Lower leg skin (tissue), 4 donors: ENCODE measurements at regions not wholly inside any gene's neighbourhood (a gene's known extent, or its start where the extent isn't known, plus 50 kb on each side); places are given as distances from the start of the nearest gene placed in this dataset.

Source experiments
- DNase-seq, 2 donors: peaks; one replicate each; pipeline ENCODE4 v3.0.0-alpha.2; 2019; ENCODE audit warnings: low spot score in 2 of 2
- H3K4me3 ChIP-seq: fragments of 200-600 bp; sonication (generic); 2 replicates; pipeline ENCODE4 v1.5.1; 2017; ENCODE audit warnings: mild to moderate bottlenecking, low read depth; ENCODE audit not compliant: poor library complexity, severe bottlenecking
- POLR2A ChIP-seq, 2 donors: fragments of 450-650 bp; IDR thresholded peaks; one replicate each; pipeline ENCODE4 v1.6.1; 2016 to 2017; ENCODE audit warnings: antibody characterized with exemption in 2 of 2, mild to moderate bottlenecking in 1 of 2, moderate library complexity in 1 of 2
- WGBS, 2 donors: methylation state at CpG; one replicate each; pipeline ENCODE4 v1.1.5; 2018; 5-methylcytosine and 5-hydroxymethylcytosine counted together
- intact Hi-C: fragments of 100-400 bp; cut with DNase I; formaldehyde crosslinking; loops from one replicate; pipeline ENCODE4 v1.15.0; 2023; ENCODE audit warnings: low total_unique reads
- TF ChIP-seq, protein P1 (sequence below), 3 donors: fragments of 450-650 bp; IDR thresholded peaks; one replicate each; pipeline ENCODE4 v1.5.1; 2016; ENCODE audit warnings: antibody characterized with exemption in 3 of 3, mild to moderate bottlenecking in 3 of 3, moderate library complexity in 2 of 3

DNA sequence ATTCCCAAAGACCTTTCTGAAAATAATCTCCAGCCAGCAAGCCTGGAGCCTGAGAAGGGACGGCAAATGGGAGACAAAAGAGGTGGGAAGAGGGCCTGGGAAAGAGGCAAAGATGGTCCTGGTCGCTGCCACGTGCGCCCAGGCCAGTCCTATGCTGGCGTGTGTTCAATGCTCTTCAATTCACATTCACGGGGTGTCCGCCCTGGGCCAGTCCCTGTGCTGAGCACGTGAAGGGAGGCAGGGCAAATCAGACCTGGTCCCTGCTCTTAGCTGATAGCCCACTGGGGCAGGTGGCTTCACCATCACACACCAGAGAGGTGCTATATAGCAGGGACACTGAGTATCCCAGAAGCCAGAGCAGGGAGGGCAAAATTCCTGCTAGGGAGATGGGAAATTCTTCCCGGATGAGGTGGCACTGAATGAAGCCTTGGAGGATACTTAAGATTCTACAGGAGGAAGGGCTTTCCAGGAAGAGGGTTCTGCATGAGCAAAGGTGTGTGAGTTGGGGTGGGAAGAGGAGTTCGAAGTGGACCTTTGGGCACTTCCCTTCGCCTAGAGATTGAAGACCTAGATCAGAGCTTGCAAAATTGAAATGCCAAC is 148.2 kb downstream of the CHST1 start:
- TF ChIP-seq, protein P1, sequence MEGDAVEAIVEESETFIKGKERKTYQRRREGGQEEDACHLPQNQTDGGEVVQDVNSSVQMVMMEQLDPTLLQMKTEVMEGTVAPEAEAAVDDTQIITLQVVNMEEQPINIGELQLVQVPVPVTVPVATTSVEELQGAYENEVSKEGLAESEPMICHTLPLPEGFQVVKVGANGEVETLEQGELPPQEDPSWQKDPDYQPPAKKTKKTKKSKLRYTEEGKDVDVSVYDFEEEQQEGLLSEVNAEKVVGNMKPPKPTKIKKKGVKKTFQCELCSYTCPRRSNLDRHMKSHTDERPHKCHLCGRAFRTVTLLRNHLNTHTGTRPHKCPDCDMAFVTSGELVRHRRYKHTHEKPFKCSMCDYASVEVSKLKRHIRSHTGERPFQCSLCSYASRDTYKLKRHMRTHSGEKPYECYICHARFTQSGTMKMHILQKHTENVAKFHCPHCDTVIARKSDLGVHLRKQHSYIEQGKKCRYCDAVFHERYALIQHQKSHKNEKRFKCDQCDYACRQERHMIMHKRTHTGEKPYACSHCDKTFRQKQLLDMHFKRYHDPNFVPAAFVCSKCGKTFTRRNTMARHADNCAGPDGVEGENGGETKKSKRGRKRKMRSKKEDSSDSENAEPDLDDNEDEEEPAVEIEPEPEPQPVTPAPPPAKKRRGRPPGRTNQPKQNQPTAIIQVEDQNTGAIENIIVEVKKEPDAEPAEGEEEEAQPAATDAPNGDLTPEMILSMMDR (IDR thresholded peaks at IDR 0.05) = no peak
- TF ChIP-seq POLR2A (IDR thresholded peaks at IDR 0.05) = no peak
- peak in 1 of 2 donors; percentile 37 for DNase-seq
- H3K4me3 ChIP-seq = no peak overlapping the region
- 89 to 93% methylated on average over 11 of the region's 11 CpGs for WGBS, 2 donors
- intact Hi-C loops = no loop called here

DNA sequence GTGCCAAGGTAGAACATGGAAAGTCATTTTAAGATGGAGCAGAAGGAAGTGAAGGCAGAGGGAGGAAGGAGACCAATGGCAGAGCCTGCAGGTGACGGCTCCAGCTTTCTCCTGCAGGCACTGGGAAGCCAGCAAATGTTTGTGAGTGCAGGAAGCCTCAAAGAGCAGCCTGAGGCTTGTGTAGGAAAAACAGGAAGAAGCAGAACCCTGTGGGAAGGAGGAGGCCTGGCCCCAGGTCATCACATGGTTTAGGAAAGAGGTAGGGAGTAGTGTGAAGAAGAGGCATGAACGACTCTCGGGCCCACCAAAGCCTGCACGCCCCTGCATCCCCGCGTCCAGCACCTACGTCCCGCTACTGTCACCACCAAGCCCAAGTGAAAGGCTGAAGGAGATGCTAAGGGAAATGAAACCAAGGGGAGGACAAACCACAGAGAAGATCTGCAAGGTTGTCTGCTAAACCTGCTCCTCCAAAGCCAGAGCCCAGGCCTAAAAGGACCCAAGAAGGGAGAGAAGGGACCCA is 151.5 kb downstream of the CHST1 start:
- intact Hi-C loops = no loop called here
- 79 to 81% methylated on average over 8 of the region's 8 CpGs for WGBS, 2 donors
- H3K4me3 ChIP-seq = no peak overlapping the region
- TF ChIP-seq, protein P1 (IDR thresholded peaks at IDR 0.05) = no peak
- peak in 1 of 2 donors; percentile 75 for DNase-seq

DNA sequence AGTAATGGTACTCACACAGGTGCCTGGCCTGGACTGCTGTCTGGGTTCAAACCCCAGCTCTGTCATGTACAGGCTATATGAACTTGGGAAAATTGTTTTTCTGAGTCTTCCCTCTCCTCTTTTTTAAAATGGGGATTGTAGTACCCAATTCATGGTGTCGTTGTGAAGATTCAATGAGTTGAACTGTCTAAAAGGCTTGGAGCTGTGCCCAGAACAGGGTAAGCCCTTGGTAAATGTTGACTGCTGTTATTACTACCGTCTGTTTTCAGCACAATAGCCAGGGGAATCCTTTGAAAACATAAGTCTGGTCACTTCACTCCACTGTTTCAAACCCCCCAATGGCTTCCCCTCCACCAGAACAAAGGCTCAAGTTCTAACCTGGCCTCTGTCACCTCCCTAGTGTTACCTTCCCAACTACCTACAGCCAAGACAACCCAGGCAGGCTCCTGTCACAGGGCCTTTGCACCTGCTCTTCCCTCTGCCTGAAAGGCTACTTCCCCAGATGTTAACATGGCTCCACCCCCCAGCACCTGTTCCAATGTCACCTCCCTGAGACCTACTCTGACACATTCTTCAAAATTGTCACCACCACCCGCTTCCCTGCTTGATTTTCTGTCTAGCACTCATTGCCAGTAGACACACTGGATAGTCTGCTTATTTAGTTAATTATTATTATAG is 152.8 kb downstream of the CHST1 start:
- DNase-seq = peak in 1 of 2 donors; percentile 40
- no peak for TF ChIP-seq POLR2A (IDR thresholded peaks at IDR 0.05)
- TF ChIP-seq, protein P1 (IDR thresholded peaks at IDR 0.05) = no peak
- no peak overlapping the region for H3K4me3 ChIP-seq
- WGBS, 2 donors = 56 to 68% methylated on average over 3 of the region's 3 CpGs
- intact Hi-C loops = no loop called here

DNA sequence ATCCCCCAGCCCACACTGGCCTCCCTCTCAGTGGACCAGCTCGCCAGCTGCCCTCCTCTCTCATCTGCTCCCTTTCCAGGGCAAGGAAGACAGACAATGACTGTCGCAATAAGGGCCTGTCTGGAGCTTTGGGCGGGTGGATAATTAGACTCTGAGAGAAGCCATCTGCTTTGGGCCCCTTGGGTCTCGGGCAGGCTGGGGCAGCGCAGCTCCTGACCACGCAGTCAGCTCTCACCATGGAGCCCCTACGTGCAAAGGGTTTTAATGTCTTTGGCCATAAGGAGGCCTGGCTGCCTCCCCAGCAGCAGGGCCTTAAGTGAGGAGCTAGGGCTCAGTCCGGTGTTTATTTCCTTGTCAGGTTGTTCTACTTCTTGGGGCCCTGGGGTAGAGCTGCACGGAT is 153.9 kb downstream of the CHST1 start:
- intact Hi-C loops = no loop called here
- no peak for DNase-seq
- TF ChIP-seq, protein P1 (IDR thresholded peaks at IDR 0.05) = no peak
- no peak for TF ChIP-seq POLR2A (IDR thresholded peaks at IDR 0.05)
- H3K4me3 ChIP-seq = no peak overlapping the region
- WGBS, 2 donors = 73 to 78% methylated on average over 9 of the region's 9 CpGs

DNA sequence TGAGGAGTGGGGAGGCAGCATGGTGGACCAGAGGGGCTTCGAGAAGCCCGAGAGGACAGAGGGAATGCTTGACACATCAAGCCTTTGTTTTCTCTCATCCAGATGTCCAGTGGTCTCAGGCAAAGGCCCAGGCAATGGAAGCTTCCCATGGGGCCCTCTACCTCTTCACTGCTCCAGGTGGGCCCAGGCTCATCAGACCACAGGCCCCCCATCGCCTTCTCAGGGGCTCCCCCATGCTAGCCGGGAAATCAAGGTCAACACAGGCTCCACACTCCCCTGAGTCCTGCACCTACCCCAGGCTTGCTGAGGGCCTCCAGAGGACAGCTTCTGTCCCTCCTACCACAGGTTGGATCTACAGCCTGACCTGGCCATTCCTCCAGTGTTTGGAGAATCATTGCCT is 157.5 kb downstream of the CHST1 start:
- no peak overlapping the region for H3K4me3 ChIP-seq
- WGBS, 2 donors = 92 to 95% methylated on average over 2 to 4 of the region's 4 CpGs
- DNase-seq = peak in 1 of 2 donors; percentile 45
- intact Hi-C loops = no loop called here
- TF ChIP-seq POLR2A (IDR thresholded peaks at IDR 0.05) = no peak
- TF ChIP-seq, protein P1 (IDR thresholded peaks at IDR 0.05) = no peak
